ENCODE measurements at regions not wholly inside any gene's neighbourhood (a gene's known extent, or its start where the extent isn't known, plus 50 kb on each side); places are given as distances from the start of the nearest gene placed in this dataset.
"Not testable (repeated sequence)": the region's sequence is repeated elsewhere in the genome, so short reads cannot be mapped to it uniquely, and the experiment has no call there.

DNA sequence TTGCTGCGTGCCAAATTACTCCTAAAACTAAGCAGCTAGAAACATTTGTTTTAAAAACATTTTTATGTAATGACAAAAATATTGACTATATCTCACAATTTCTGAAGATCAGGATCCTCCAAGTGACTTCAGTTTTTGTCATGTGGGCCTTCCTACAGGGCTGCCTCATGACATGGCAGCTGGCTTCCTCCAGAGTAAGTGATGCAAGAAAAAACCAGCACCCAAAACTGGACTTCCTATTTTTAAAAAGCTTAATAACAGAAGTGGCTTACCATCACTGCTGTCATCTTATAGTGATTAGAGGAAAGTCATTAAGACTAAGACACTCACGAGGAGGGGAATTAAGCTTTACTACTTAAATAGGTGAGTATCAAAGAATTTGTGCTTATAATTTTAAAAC lies 681.7 kb downstream of the PCDH17 start:
- Histone ChIP-seq H3K4me2 (peak overlapping the region; percentile 16 to 65 (median 50); a peak in 17 of 22 replicates), H3K9ac (peak overlapping the region in 1 of 11 experiments; percentile 25; a peak in 1 of 22 replicates), H3K4me3 (no peak overlapping the region), H4K20me1 (no peaks in the 10 kb centered on the region), H3K27ac (peak overlapping the region; percentile 21 to 71 (median 63); a peak in 19 of 22 replicates), H3K27me3 (no peaks in the 10 kb centered on the region), H3K36me3 (no peaks in the 10 kb centered on the region), H3K9me3 (replicated peaks in 1 of 11) (peaks cover 1 to 4% (median 3%) of the 10 kb centered on the region in 11 experiments; a peak in 21 of 22 replicates), H3K4me1 (peaks cover 9 to 24% (median 16%) of the 10 kb centered on the region in 10 experiments; a peak in 18 of 20 replicates)
- TF ChIP-seq Cebpa-rat (IDR thresholded peaks at IDR 0.05), result peak in 6 of 11 experiments; percentile 28 to 60 (median 42); a peak in 6 of 22 replicates

DNA sequence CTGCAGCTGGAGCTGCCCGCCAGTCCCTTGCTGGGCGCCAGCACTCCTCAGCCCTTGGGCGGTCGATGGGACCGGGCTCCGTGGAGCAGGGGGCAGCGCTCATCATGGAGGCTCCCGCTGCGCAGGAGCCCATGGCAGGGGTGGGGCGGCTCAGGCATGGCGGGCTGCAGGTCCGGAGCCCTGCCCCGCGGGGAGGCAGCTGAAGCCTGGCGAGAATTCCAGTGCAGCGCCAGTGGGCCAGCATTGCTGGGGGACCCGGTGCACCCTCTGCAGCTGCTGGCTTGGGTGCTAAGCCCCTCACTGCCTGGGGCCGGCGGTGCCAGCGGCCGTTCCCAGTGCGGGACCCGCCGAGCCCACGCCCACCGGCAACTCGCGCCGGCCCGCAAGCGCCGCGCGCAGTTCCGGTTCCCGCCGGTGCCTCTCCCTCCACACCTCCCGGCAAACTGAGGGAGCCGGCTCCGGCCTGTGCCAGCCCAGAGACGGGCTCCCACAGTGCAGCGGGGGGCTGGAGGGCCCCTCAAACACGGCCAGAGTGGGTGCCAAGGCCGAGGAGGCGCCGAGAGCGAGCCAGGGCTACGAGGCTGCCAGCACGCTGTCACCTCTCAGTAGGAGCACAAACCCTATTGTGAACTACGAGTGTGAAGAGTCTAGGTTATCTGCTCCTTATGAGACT lies 687.1 kb downstream of the PCDH17 start:
- H3K4me2 ChIP-seq, result no peak overlapping the region
- H3K9ac ChIP-seq, result no peak overlapping the region
- H3K36me3 ChIP-seq, result no peaks in the 10 kb centered on the region
- peaks cover 9 to 12% (median 11%) of the 10 kb centered on the region in 11 experiments for H3K9me3 ChIP-seq (replicated peaks in 1 of 11)
- no peak overlapping the region for H3K4me3 ChIP-seq
- peaks cover 0 to 6% (median 3%) of the 10 kb centered on the region in 10 experiments; a peak in 7 of 20 replicates for H3K4me1 ChIP-seq
- no peaks in the 10 kb centered on the region for H3K27me3 ChIP-seq
- no peak overlapping the region for H3K27ac ChIP-seq
- H4K20me1 ChIP-seq, result no peaks in the 10 kb centered on the region
- no peak for TF ChIP-seq Cebpa-rat (IDR thresholded peaks at IDR 0.05)

DNA sequence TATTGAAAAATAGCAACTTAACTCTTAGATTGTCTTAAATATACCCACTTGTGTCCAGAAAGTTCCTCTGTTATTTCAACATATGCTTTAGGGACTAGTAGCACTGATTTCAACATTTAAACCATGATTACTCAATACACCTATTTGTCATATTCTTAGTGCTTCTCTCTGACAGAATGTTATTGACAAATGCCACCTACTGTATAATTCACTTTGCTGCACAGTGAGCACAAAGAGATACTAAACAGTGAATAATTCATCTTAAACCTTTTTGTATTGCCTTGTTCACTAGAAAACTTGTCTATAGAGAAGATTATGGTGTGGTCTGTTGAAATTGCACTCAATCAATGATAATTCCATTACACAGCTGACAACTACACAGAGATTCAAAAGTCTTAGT lies 692.6 kb downstream of the PCDH17 start:
- Histone ChIP-seq H3K27ac (no peak overlapping the region), H3K9ac (no peak overlapping the region), H3K4me1 (peaks cover 0 to 10% (median 0%) of the 10 kb centered on the region in 10 experiments; a peak in 1 of 20 replicates), H3K27me3 (no peaks in the 10 kb centered on the region), H3K4me3 (no peak overlapping the region), H3K9me3 (replicated peaks in 1 of 11) (no peaks in the 10 kb centered on the region), H3K4me2 (0 out of 22 replicates have a peak overlapping the region, but pooled peaks of 1 of the 11 experiments have one; percentile 14), H3K36me3 (no peaks in the 10 kb centered on the region), H4K20me1 (no peaks in the 10 kb centered on the region)
- no peak for TF ChIP-seq Cebpa-rat (IDR thresholded peaks at IDR 0.05)

DNA sequence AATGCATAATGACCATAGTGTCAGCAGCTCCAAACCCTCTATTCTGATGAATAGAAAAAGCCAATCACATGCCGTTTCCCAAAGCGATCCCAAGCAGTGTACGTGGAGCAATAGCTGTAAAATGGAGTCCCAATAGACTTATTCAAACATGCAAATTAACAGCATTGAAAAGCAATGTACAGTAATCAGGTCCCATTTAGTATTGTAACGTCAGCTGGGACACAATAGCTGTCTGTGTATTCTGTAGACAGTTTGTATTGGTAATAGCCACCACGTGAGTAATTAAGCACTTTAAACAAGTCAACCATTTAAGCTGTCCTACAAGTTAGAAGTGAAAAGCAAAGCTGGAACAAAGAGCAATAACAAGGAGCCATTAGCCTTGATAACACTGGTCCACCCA lies 698.2 kb downstream of the PCDH17 start:
- Histone ChIP-seq H3K9ac (no peak overlapping the region), H4K20me1 (no peaks in the 10 kb centered on the region), H3K4me1 (no peaks in the 10 kb centered on the region), H3K36me3 (no peaks in the 10 kb centered on the region), H3K27ac (no peak overlapping the region), H3K4me3 (no peak overlapping the region), H3K4me2 (no peak overlapping the region), H3K27me3 (no peaks in the 10 kb centered on the region), H3K9me3 (replicated peaks in 1 of 11) (no peaks in the 10 kb centered on the region)
- no peak for TF ChIP-seq Cebpa-rat (IDR thresholded peaks at IDR 0.05)

DNA sequence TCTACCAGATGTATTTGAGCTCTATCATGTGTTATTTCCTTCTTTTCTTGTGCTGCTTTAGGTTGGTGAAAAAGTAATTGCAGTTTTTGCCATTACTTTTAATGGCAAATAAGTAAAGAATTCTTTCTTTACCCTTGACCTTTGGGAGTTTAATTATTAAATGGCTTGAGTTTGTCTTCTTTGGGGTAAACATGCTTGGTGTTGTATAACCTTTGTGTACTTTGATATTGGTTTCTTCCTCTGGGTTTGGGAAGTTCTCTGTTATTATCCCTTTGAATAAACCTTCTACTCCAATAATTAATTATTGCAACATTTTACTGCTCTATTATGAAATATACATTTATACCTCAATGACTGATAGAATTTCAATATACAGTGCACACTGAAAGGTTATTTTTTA lies 709.4 kb downstream of the PCDH17 start:
- H3K4me2 ChIP-seq, result no peak overlapping the region
- no peak overlapping the region for H3K4me3 ChIP-seq
- no peaks in the 10 kb centered on the region for H3K27me3 ChIP-seq
- peaks cover 0 to 11% (median 3%) of the 10 kb centered on the region in 11 experiments; a peak in 8 of 22 replicates for H3K9me3 ChIP-seq (replicated peaks in 1 of 11)
- no peaks in the 10 kb centered on the region for H3K36me3 ChIP-seq
- no peaks in the 10 kb centered on the region for H3K4me1 ChIP-seq
- TF ChIP-seq Cebpa-rat (IDR thresholded peaks at IDR 0.05), result no peak
- H4K20me1 ChIP-seq, result no peaks in the 10 kb centered on the region
- H3K9ac ChIP-seq, result no peak overlapping the region
- no peak overlapping the region for H3K27ac ChIP-seq

DNA sequence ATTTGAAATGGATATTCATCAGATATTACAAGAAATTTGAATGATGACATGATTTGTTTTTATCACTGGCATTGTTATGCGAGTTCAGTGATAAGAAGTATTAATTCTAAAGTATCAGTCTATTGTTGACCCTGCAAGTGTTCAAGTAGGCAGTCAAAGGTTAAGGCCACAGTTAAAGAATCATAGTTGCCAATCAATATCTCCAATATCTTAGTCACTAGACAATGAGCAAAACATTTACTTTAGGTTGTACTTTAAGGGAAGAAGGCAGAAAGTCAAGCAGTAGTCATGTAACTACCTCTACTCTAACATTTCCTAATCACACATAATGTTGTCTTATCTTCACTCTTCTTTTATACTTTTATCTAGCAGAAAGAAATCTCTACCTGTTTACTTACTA lies 709.8 kb downstream of the PCDH17 start:
- peaks cover 0 to 11% (median 3%) of the 10 kb centered on the region in 11 experiments; a peak in 8 of 22 replicates for H3K9me3 ChIP-seq (replicated peaks in 1 of 11)
- H4K20me1 ChIP-seq, result no peaks in the 10 kb centered on the region
- no peak overlapping the region for H3K4me2 ChIP-seq
- H3K36me3 ChIP-seq, result no peaks in the 10 kb centered on the region
- H3K4me3 ChIP-seq, result no peak overlapping the region
- no peaks in the 10 kb centered on the region for H3K27me3 ChIP-seq
- TF ChIP-seq Cebpa-rat (IDR thresholded peaks at IDR 0.05), result no peak
- H3K9ac ChIP-seq, result no peak overlapping the region
- no peak overlapping the region for H3K27ac ChIP-seq
- no peaks in the 10 kb centered on the region for H3K4me1 ChIP-seq

DNA sequence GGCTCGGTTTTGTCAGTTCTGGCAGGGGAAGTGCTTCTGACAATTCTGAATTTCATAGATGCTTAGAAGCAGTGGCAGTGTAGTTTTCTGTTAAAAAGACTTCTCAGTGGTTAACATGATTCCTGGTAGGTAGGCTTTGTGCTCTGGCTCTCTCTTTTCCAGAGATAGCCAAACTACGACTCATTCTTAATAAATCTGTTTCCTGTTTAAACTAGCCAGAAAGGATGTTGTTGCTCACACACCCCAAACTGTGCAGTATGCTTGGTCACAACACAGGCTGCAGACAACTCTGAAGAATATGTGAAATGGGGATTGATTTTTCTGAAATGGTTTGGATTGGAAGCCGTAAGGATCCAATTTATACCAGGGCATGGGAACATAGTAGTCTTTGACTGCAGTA lies 711.5 kb downstream of the PCDH17 start:
- no peak overlapping the region for H3K4me3 ChIP-seq
- no peak overlapping the region for H3K9ac ChIP-seq
- H4K20me1 ChIP-seq, result no peaks in the 10 kb centered on the region
- H3K4me2 ChIP-seq, result no peak overlapping the region
- peaks cover 0 to 11% (median 3%) of the 10 kb centered on the region in 11 experiments; a peak in 8 of 22 replicates for H3K9me3 ChIP-seq (replicated peaks in 1 of 11)
- H3K27me3 ChIP-seq, result no peaks in the 10 kb centered on the region
- TF ChIP-seq Cebpa-rat (IDR thresholded peaks at IDR 0.05), result no peak
- no peak overlapping the region for H3K27ac ChIP-seq
- H3K4me1 ChIP-seq, result no peaks in the 10 kb centered on the region
- no peaks in the 10 kb centered on the region for H3K36me3 ChIP-seq

DNA sequence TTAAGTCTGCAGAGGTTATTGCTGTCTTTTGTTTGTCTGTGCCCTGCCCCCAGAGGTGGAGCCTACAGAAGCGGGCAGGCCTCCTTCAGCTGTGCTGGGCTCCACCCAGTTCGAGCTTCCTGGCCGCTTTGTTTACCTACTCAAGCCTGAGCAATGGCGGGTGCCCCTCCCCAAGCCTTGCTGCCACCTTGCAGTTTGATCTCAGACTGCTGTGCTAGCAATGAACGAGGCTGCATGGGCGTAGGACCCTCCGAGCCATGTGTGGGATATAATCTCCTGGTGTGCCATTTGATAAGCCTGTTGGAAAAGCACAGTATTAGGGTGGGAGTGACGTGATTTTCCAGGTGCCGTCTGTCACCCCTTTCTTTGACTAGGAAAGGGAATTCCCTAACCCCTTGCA lies 720.6 kb downstream of the PCDH17 start:
- H3K4me3 ChIP-seq, H3K4me2 ChIP-seq, H3K36me3 ChIP-seq, H4K20me1 ChIP-seq, H3K9ac ChIP-seq, H3K27me3 ChIP-seq, H3K27ac ChIP-seq, H3K4me1 ChIP-seq: not testable (repeated sequence)
- H3K9me3 ChIP-seq (replicated peaks in 1 of 11), result peaks cover 6 to 14% (median 9%) of the 10 kb centered on the region in 11 experiments; a peak in 17 of 22 replicates

DNA sequence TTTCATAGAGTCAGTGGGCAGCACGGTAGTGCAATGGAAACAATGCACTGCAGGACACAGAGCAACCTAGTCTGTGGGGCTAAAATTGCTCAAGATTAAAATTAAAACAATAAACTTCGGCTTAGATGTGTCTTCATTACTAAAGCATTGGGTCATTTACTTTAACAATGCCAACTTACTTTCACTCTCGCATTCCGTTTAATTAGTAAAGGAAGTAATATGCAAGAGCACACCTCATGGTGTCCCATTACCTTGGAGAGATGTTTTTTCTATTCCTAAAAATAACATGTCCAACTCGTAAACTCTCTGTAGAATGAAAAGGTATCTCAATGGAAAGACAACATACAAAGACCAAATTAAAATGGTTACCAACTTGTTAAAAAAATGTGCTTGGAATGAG lies 738.4 kb downstream of the PCDH17 start:
- Histone ChIP-seq H3K27me3 (no peaks in the 10 kb centered on the region), H3K36me3 (no peaks in the 10 kb centered on the region), H4K20me1 (no peaks in the 10 kb centered on the region), H3K4me2 (no peak overlapping the region), H3K4me1 (no peaks in the 10 kb centered on the region), H3K9me3 (replicated peaks in 1 of 11) (peaks cover 0 to 5% (median 0%) of the 10 kb centered on the region in 11 experiments; a peak in 1 of 22 replicates), H3K27ac (no peak overlapping the region), H3K4me3 (no peak overlapping the region), H3K9ac (no peak overlapping the region)
- TF ChIP-seq Cebpa-rat (IDR thresholded peaks at IDR 0.05), result no peak

DNA sequence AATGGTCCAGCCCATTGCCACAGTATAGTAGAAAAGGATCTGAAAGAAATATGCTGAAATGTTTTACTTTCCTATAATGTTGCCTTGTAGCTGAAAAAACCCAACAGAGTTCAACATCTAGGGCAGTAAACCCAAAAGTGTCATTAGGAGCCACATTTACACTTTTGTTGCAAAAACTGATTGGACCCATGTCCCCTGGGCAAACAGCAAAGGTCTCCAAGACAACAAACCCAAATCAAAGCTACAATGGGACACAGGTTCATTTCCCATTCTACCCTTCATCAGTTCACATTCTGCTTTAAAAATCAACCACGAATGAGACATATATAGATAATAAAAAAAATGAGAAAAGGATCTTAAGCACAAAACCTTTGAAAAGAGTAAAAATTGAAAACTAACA lies 744.8 kb downstream of the PCDH17 start:
- Histone ChIP-seq H3K9me3 (replicated peaks in 1 of 11) (peaks cover 0 to 5% (median 0%) of the 10 kb centered on the region in 11 experiments; a peak in 1 of 22 replicates), H3K4me2 (peak overlapping the region in 2 of 11 experiments; percentile 18 to 19; a peak in 1 of 22 replicates)

More for the DNA sequence above, 744.8 kb downstream of the PCDH17 start:
- no peaks in the 10 kb centered on the region for H3K27me3 ChIP-seq
- H3K9ac ChIP-seq, result no peak overlapping the region
- H3K36me3 ChIP-seq, result no peaks in the 10 kb centered on the region
- H4K20me1 ChIP-seq, result no peaks in the 10 kb centered on the region
- TF ChIP-seq Cebpa-rat (IDR thresholded peaks at IDR 0.05), result no peak
- no peak overlapping the region for H3K27ac ChIP-seq
- peaks cover 0 to 7% (median 2%) of the 10 kb centered on the region in 10 experiments; a peak in 4 of 20 replicates for H3K4me1 ChIP-seq
- no peak overlapping the region for H3K4me3 ChIP-seq

Measured in BLaER1 treated with 17β-estradiol and CSF1 and Interleukin-3, amounts not matched to agents 10 nM and 100 nM (cell line).